ENCODE measurements at regions not wholly inside any gene's neighbourhood (a gene's known extent, or its start where the extent isn't known, plus 50 kb on each side); places are given as distances from the start of the nearest gene placed in this dataset.

DNA sequence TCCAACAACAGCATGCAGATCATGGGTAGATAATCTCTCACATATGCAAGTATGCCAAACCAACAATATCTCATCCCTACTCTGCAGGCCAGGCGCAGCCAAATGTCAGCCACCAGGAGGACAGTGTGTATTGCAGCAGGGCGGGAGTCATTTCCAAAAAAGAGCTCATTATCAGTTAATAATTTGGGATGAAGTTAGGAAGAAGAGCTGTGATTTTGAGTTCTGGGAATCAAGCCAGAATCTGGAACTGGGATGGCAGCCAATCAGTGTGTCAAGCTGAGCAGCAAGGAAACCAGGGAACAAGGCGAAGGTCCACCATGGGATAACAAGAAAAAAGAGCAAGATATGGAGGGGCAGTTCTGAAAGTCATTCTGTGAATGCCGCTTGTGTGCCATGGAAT, 88.2 kb upstream of the CAMK2D start:
- TF ChIP-seq, protein P1, sequence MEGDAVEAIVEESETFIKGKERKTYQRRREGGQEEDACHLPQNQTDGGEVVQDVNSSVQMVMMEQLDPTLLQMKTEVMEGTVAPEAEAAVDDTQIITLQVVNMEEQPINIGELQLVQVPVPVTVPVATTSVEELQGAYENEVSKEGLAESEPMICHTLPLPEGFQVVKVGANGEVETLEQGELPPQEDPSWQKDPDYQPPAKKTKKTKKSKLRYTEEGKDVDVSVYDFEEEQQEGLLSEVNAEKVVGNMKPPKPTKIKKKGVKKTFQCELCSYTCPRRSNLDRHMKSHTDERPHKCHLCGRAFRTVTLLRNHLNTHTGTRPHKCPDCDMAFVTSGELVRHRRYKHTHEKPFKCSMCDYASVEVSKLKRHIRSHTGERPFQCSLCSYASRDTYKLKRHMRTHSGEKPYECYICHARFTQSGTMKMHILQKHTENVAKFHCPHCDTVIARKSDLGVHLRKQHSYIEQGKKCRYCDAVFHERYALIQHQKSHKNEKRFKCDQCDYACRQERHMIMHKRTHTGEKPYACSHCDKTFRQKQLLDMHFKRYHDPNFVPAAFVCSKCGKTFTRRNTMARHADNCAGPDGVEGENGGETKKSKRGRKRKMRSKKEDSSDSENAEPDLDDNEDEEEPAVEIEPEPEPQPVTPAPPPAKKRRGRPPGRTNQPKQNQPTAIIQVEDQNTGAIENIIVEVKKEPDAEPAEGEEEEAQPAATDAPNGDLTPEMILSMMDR (IDR thresholded peaks at IDR 0.05; ENCODE audit: control extremely low read depth, extremely low read depth, low read depth, missing control alignments), result no peak
- CTCF ChIA-PET, result interaction anchor here (1.3 to 1.6 kb wide), 2 partner anchors 13 to 24 kb away, joined by 5 to 6 read pairs; no protein-coding TSS in a partner anchor
- DNase-seq (ENCODE audit: extremely low spot score), result no peak
- POLR2A ChIA-PET, result no interaction called here

DNA sequence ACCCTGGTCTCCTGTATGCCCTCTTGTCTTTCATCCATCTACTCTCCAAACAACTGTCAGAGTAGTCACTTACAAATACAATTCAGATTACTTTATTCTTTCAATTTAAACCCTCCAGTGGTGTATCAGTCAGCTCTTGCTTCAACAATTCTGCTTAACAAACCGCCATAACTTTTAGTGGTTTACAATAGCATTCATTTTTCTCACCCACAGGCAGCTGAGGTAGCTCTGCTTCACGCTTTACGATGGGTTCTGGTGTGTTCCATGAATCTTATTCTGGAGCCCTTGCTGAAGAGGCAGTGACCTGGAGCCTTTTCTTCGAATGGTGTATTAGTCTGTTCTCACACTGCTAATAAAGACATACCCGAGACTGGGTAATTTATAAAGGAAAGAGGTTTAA, 86.2 kb upstream of the CAMK2D start:
- POLR2A ChIA-PET, result no interaction called here
- TF ChIP-seq, protein P1 (IDR thresholded peaks at IDR 0.05; ENCODE audit: control extremely low read depth, extremely low read depth, low read depth, missing control alignments), result no peak
- CTCF ChIA-PET, result interaction anchor here (1.0 to 1.3 kb wide), 2 partner anchors 13 to 61 kb away, joined by 3 read pairs; no protein-coding TSS in a partner anchor
- no peak for DNase-seq (ENCODE audit: extremely low spot score)

DNA sequence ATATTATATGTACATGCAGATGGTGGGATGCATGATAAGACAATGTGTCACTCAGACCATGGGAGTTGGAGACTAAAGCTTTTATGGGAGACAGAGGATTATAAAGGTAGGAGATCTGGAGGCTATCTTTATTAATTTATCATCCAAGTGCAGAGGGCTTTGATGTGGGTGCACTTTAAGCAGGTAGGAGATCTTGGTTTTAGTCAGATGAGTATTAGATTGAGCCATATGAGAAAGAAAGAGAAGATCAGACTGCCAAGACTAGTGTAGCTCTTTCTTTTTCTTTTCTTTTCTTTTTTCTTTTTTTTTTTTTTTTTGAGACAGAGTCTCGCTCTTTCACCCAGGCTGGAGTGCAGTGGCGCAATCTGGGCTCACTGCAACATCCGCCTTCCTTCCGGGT, 84.9 kb upstream of the CAMK2D start:
- CTCF ChIA-PET, result no interaction called here
- TF ChIP-seq, protein P1 (IDR thresholded peaks at IDR 0.05; ENCODE audit: control extremely low read depth, extremely low read depth, low read depth, missing control alignments), result no peak
- DNase-seq (ENCODE audit: extremely low spot score), result no peak
- POLR2A ChIA-PET, result no interaction called here

DNA sequence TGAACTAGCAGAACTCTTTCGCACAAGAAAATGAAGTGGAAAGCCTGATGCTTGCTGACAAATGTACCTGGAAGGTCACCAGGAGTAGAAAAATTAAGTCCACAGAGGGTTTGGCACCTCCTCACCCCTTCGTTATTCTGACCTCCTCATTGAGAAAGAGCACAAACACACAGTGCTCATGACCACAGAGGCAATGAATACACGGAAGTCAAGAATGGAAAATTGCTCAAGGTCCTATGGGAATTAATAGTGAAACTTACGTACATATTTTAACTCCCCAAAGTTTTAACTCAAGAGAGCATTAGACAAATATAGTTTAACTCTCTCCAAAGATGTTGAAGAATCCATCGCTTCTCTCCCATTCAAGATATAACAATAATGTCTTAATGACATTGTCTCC, 83.6 kb upstream of the CAMK2D start:
- POLR2A ChIA-PET, result no interaction called here
- TF ChIP-seq, protein P1 (IDR thresholded peaks at IDR 0.05; ENCODE audit: control extremely low read depth, extremely low read depth, low read depth, missing control alignments), result no peak
- CTCF ChIA-PET, result no interaction called here
- DNase-seq (ENCODE audit: extremely low spot score), result no peak

DNA sequence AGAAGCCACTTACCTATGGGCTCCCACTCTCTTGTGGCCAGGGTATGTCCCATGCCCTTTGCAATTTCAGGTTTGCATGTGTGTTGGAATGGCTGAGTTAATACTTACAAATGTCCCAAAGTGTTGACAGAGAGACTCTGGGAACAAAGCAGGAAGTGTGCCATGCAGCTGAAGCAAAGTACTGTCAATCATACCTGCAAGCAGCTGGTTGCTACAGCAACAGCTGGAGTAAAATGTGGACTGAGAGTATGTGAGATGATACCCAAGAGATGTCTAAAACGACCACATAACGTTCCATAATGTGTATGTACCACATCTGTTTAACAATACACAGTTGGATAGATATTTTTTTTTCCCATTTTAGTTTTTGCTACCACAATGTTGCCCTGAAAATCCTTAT, 82.8 kb upstream of the CAMK2D start:
- TF ChIP-seq, protein P1 (IDR thresholded peaks at IDR 0.05; ENCODE audit: control extremely low read depth, extremely low read depth, low read depth, missing control alignments), result no peak
- CTCF ChIA-PET, result no interaction called here
- no peak for DNase-seq (ENCODE audit: extremely low spot score)
- POLR2A ChIA-PET, result no interaction called here

DNA sequence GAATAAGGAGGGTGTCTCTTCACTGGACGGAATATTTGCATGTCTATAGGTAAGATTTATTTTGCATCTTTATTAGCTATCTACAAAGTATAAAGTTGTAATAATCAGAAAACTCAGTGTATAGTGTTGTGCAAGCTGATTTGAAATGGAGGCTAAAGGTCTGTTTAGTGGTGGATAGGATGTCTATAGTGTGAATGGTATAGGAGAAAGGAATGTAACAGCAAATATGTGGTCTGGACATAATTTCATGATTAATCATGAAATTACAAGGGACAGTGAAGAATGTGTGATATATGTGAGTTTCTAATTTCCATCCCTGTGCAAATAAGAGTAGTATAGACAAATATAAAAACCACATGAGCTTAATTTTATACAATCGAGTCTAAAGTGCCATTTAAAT, 79.3 kb upstream of the CAMK2D start:
- TF ChIP-seq, protein P1 (IDR thresholded peaks at IDR 0.05; ENCODE audit: control extremely low read depth, extremely low read depth, low read depth, missing control alignments), result no peak
- POLR2A ChIA-PET, result no interaction called here
- DNase-seq (ENCODE audit: extremely low spot score), result no peak
- CTCF ChIA-PET, result interaction anchor here (1.1 to 1.2 kb wide), 2 partner anchors 16 to 37 kb away, joined by 3 to 4 read pairs; no protein-coding TSS in a partner anchor

DNA sequence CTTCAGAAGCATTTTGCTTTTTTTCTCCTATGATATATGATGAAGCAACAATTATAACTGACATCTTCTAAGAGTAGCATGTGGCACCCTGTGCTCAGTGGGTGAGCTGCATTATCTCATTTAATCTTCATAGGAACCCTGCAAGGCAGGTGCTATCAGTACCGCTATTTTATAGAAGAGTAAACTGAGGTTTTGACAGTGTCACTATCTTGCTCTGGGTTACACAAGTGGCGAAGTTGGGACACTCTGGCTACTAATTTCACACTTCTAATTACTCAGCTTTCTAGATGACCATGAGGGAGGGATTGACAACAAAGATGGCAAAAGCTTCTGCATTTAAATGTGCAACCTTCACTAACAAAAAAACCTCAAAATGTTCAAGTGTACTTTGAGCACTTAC, 76.9 kb upstream of the CAMK2D start:
- TF ChIP-seq, protein P1 (IDR thresholded peaks at IDR 0.05; ENCODE audit: control extremely low read depth, extremely low read depth, low read depth, missing control alignments), result no peak
- CTCF ChIA-PET, result interaction anchor here (1.1 to 2.6 kb wide), 4 partner anchors 12 to 103 kb away, joined by 3 to 9 read pairs (median 5); no protein-coding TSS in a partner anchor
- DNase-seq (ENCODE audit: extremely low spot score), result no peak
- POLR2A ChIA-PET, result interaction anchor here (0.6 kb wide), 1 partner anchor 47 kb away, joined by 7 read pairs; no protein-coding TSS in a partner anchor

Data from GM10248 (cell line).